ENCODE measurements at regions not wholly inside any gene's neighbourhood (a gene's known extent, or its start where the extent isn't known, plus 50 kb on each side); places are given as distances from the start of the nearest gene placed in this dataset.

DNA sequence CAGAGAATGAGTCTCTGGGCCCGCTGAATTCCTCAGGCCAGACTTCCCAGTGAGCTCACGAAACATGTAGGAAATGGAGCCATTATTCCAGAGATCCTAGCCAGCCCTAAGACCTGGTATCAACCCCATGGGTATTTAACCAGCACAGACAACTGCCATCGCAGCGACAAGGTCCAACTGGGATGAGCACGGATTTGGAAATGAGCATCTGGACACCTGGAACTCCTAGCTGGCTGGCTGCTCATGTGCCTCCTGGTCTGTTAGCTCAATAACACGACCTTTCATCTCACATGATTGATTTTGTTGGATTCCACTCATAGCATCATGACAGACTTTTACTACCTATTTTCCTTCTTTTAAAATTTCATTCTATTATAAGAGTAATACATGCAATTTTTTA, 51.0 kb downstream of the POU3F3 start:
- TF ChIP-seq, protein P1, sequence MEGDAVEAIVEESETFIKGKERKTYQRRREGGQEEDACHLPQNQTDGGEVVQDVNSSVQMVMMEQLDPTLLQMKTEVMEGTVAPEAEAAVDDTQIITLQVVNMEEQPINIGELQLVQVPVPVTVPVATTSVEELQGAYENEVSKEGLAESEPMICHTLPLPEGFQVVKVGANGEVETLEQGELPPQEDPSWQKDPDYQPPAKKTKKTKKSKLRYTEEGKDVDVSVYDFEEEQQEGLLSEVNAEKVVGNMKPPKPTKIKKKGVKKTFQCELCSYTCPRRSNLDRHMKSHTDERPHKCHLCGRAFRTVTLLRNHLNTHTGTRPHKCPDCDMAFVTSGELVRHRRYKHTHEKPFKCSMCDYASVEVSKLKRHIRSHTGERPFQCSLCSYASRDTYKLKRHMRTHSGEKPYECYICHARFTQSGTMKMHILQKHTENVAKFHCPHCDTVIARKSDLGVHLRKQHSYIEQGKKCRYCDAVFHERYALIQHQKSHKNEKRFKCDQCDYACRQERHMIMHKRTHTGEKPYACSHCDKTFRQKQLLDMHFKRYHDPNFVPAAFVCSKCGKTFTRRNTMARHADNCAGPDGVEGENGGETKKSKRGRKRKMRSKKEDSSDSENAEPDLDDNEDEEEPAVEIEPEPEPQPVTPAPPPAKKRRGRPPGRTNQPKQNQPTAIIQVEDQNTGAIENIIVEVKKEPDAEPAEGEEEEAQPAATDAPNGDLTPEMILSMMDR (IDR thresholded peaks at IDR 0.05; ENCODE audit: low read depth, low read length, missing control alignments), result no peak
- H3K27me3 ChIP-seq (replicated peaks), result no peaks in the 10 kb centered on the region
- no peak overlapping the region for H3K4me3 ChIP-seq (ENCODE audit: low read depth, low read length)
- H3K27ac ChIP-seq, result no peak overlapping the region
- no peak for DNase-seq
- in situ Hi-C loops (cut with HindIII; ENCODE audit: low pct_ligation_motif_present, low sequenced_read_pairs), result no loop called here
- H3K36me3 ChIP-seq (replicated peaks), result no peaks in the 10 kb centered on the region

GRCh38 chr2:104909317-104909716, 55.4 kb downstream of the POU3F3 start:
- Histone ChIP-seq H3K36me3 (replicated peaks) (no peaks in the 10 kb centered on the region), H3K27ac (no peak overlapping the region), H3K27me3 (replicated peaks) (no peaks in the 10 kb centered on the region), H3K4me3 (ENCODE audit: low read depth, low read length) (no peak overlapping the region)
- in situ Hi-C loops (cut with HindIII; ENCODE audit: low pct_ligation_motif_present, low sequenced_read_pairs), result no loop called here
- no peak for DNase-seq
- TF ChIP-seq, protein P1 (IDR thresholded peaks at IDR 0.05; ENCODE audit: low read depth, low read length, missing control alignments), result no peak

- H3K27me3 ChIP-seq (replicated peaks), result no peaks in the 10 kb centered on the region
- H3K27ac ChIP-seq, result no peak overlapping the region
- no peaks in the 10 kb centered on the region for H3K36me3 ChIP-seq (replicated peaks)
- TF ChIP-seq, protein P1 (IDR thresholded peaks at IDR 0.05; ENCODE audit: low read depth, low read length, missing control alignments), result no peak
- H3K4me3 ChIP-seq (ENCODE audit: low read depth, low read length), result no peak overlapping the region
- DNase-seq, result no peak
- in situ Hi-C loops (cut with HindIII; ENCODE audit: low pct_ligation_motif_present, low sequenced_read_pairs), result no loop called here
These were observed 60.6 kb downstream of the POU3F3 start for GRCh38 chr2:104914509-104914908.

GRCh38 chr2:104915107-104915793, 61.3 kb downstream of the POU3F3 start:
- in situ Hi-C loops (cut with HindIII; ENCODE audit: low pct_ligation_motif_present, low sequenced_read_pairs), result no loop called here
- Histone ChIP-seq H3K27me3 (replicated peaks) (no peaks in the 10 kb centered on the region), H3K4me3 (ENCODE audit: low read depth, low read length) (no peak overlapping the region), H3K27ac (no peak overlapping the region), H3K36me3 (replicated peaks) (no peaks in the 10 kb centered on the region)
- TF ChIP-seq, protein P1 (IDR thresholded peaks at IDR 0.05; ENCODE audit: low read depth, low read length, missing control alignments), result no peak
- DNase-seq, result no peak

DNA sequence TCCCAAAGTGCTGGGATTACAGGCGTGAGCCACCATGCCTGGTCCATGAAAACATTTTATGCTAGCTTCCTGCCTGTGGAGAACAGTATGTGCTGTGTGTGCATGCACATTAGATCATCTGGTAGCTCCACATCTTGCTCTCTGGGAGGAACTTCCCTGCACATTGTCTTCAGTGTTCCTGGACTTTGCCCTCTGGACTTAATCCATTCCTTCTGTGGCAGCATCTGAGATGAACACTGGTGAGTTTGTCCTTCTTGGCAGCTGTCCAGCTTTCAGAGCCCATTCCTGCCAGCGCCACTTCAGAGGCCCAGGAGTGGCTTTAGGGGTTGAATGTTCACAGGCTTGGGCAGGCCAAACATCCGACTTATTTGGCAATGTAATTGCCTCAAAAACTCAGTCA, 65.2 kb downstream of the POU3F3 start:
- H3K4me3 ChIP-seq (ENCODE audit: low read depth, low read length), result no peak overlapping the region
- TF ChIP-seq, protein P1 (IDR thresholded peaks at IDR 0.05; ENCODE audit: low read depth, low read length, missing control alignments), result no peak
- in situ Hi-C loops (cut with HindIII; ENCODE audit: low pct_ligation_motif_present, low sequenced_read_pairs), result no loop called here
- H3K27ac ChIP-seq, result no peak overlapping the region
- no peaks in the 10 kb centered on the region for H3K36me3 ChIP-seq (replicated peaks)
- no peak for DNase-seq
- no peaks in the 10 kb centered on the region for H3K27me3 ChIP-seq (replicated peaks)

GRCh38 chr2:104923665-104924064, 69.8 kb downstream of the POU3F3 start:
- H3K27me3 ChIP-seq (replicated peaks), result no peaks in the 10 kb centered on the region
- H3K4me3 ChIP-seq (ENCODE audit: low read depth, low read length), result no peak overlapping the region
- no peak for DNase-seq
- H3K27ac ChIP-seq, result no peak overlapping the region
- TF ChIP-seq, protein P1 (IDR thresholded peaks at IDR 0.05; ENCODE audit: low read depth, low read length, missing control alignments), result no peak
- in situ Hi-C loops (cut with HindIII; ENCODE audit: low pct_ligation_motif_present, low sequenced_read_pairs), result no loop called here
- H3K36me3 ChIP-seq (replicated peaks), result no peaks in the 10 kb centered on the region
